Type B pancreatic cell (in vitro differentiated cells): ENCODE measurements at regions not wholly inside any gene's neighbourhood (a gene's known extent, or its start where the extent isn't known, plus 50 kb on each side); places are given as distances from the start of the nearest gene placed in this dataset.

Source experiments
- DNase-seq: peaks from one replicate; pipeline ENCODE4 v3.0.0; 2021; ENCODE audit warnings: mixed read lengths; ENCODE audit not compliant: unreplicated experiment; ENCODE audit errors: extremely low spot score
- H3K27ac Mint-ChIP-seq: 2 replicates; pipeline ENCODE4 v1.8.0; 2021; ENCODE audit warnings: mild to moderate bottlenecking, mixed read lengths
- H3K27me3 Mint-ChIP-seq: 2 replicates; pipeline ENCODE4 v1.8.0; 2021; ENCODE audit warnings: mixed read lengths
- H3K36me3 Mint-ChIP-seq: 2 replicates; pipeline ENCODE4 v1.8.0; 2021; ENCODE audit warnings: mixed read lengths
- H3K4me1 Mint-ChIP-seq: one replicate; pipeline ENCODE4 v1.8.0; 2021; ENCODE audit warnings: mixed read lengths; ENCODE audit not compliant: unreplicated experiment
- H3K4me3 Mint-ChIP-seq: 2 replicates; pipeline ENCODE4 v1.8.0; 2021; ENCODE audit warnings: mild to moderate bottlenecking, mixed read lengths
- H3K9me3 Mint-ChIP-seq: 2 replicates; pipeline ENCODE4 v1.8.0; 2021; ENCODE audit warnings: mixed read lengths
- TF ChIP-seq, protein P1 (sequence below): fragments of 200-600 bp; sonication (generic); conservative IDR thresholded peaks from 2 replicates; pipeline ENCODE4 v1.5.0; 2021; ENCODE audit warnings: antibody characterized with exemption, mild to moderate bottlenecking

DNA sequence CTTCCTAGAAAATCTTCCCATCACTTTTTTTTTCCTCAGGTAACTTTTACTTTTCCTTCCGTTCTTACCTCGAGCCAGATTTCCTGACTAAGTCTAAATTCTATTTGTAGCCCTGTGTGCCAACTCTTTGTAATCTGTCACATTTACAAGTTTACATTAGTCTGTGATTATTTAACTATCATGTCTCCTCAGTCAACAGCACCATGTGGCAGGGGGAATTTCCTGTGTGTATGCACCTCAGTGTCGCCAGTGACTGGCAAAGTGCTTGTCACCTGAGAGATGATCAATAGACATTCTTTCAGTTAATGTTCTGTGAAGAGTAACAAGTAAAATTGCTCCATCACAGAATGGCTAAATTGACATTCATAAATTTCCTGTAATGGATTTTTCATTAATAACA, 468.5 kb downstream of the PDGFC start:
- Mint-ChIP-seq H3K9me3 (peaks cover 5% of the 10 kb centered on the region), H3K36me3 (peaks cover 3% of the 10 kb centered on the region), H3K4me3 (no peak overlapping the region), H3K4me1 (no peaks in the 10 kb centered on the region), H3K27me3 (no peaks in the 10 kb centered on the region), H3K27ac (no peak overlapping the region)
- TF ChIP-seq, protein P1, sequence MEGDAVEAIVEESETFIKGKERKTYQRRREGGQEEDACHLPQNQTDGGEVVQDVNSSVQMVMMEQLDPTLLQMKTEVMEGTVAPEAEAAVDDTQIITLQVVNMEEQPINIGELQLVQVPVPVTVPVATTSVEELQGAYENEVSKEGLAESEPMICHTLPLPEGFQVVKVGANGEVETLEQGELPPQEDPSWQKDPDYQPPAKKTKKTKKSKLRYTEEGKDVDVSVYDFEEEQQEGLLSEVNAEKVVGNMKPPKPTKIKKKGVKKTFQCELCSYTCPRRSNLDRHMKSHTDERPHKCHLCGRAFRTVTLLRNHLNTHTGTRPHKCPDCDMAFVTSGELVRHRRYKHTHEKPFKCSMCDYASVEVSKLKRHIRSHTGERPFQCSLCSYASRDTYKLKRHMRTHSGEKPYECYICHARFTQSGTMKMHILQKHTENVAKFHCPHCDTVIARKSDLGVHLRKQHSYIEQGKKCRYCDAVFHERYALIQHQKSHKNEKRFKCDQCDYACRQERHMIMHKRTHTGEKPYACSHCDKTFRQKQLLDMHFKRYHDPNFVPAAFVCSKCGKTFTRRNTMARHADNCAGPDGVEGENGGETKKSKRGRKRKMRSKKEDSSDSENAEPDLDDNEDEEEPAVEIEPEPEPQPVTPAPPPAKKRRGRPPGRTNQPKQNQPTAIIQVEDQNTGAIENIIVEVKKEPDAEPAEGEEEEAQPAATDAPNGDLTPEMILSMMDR: no peak
- DNase-seq: no peak

DNA sequence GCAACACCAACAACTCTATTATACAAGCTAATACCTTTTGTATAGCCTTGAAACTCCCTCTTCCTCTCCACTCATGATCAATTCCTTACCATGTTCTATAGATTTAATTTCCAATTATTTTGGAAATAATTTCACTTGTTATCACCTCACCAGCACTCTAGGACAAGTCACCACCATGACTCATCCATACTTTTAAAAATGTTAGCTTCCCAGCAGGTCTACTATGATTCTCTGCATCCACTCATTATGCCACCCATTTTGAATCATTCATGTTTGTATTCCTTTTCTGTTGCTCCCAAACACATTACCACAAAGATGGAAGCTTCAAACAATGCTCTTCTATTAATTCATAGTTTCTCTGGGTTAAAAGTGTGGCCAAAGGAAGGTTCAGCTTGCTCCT, 469.6 kb downstream of the PDGFC start:
- Mint-ChIP-seq H3K27ac (no peak overlapping the region), H3K27me3 (no peaks in the 10 kb centered on the region), H3K4me1 (no peaks in the 10 kb centered on the region), H3K4me3 (no peak overlapping the region), H3K9me3 (peaks cover 5% of the 10 kb centered on the region), H3K36me3 (peaks cover 3% of the 10 kb centered on the region)
- TF ChIP-seq, protein P1: no peak
- no peak for DNase-seq

DNA sequence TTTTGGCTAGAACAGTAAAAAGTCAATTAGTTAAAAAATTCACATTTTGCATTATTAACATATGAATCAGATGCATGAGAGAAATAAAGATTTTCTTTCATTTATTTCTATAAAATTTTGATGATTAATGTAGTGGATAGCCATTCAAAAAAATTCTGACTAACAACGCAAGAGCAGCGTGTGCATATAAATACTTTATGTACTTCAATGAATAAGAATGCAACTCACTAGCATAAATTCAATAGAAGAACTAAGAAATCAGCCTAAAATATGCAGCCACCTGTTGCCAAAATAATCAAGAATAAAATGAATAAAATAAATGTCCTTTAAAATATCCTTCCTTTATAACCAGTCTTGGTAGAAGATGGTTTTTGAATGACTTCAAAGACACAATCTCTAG, 471.9 kb downstream of the PDGFC start:
- Mint-ChIP-seq H3K4me1 (no peaks in the 10 kb centered on the region), H3K9me3 (peaks cover 5% of the 10 kb centered on the region), H3K36me3 (no peaks in the 10 kb centered on the region), H3K27ac (no peak overlapping the region), H3K4me3 (no peak overlapping the region), H3K27me3 (no peaks in the 10 kb centered on the region)
- DNase-seq: no peak
- TF ChIP-seq, protein P1: no peak

DNA sequence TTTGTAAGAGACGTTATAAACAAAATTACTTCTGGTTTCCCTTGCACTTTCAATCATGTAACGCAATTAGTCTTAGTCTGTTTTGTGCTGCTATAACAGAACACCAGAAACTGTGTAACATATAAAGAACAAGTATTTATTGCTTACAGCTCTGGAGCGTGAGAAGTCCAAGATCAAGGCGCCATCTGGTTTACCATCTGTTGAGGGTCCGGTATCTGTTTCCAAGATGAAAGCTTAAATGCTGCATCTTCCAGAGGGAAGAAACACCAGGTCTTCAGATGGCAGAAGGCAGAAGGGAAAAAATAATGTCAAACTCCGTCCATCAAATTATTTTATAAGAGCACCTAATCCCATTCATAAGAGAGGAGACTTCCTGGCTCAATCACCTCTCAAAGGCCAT, 474.1 kb downstream of the PDGFC start:
- no peak overlapping the region for H3K4me3 Mint-ChIP-seq
- no peaks in the 10 kb centered on the region for H3K27me3 Mint-ChIP-seq
- no peak for DNase-seq
- no peaks in the 10 kb centered on the region for H3K36me3 Mint-ChIP-seq
- peaks cover 5% of the 10 kb centered on the region for H3K9me3 Mint-ChIP-seq
- no peak overlapping the region for H3K27ac Mint-ChIP-seq
- H3K4me1 Mint-ChIP-seq: no peaks in the 10 kb centered on the region
- TF ChIP-seq, protein P1: no peak

DNA sequence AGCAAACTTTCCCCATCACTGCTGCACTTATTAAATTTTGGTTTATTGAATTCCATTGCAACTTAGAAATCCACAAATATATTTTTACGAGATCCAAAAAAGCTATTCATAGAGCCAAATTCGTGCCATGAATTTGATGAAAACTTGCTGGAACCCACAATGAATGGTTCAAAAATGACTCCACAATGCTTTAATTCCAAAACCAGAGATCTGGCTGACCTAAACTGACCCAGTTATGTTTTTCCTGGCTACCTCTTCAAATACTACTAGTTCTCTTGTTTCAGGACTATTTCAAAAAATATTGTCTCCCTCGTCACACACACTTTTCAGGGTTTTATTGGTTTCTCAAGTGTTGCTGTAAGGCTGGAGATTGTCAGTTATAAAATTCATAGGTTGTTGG, 474.8 kb downstream of the PDGFC start:
- no peaks in the 10 kb centered on the region for H3K36me3 Mint-ChIP-seq
- peaks cover 3% of the 10 kb centered on the region for H3K9me3 Mint-ChIP-seq
- H3K4me3 Mint-ChIP-seq: no peak overlapping the region
- TF ChIP-seq, protein P1: no peak
- H3K27me3 Mint-ChIP-seq: no peaks in the 10 kb centered on the region
- H3K27ac Mint-ChIP-seq: no peak overlapping the region
- H3K4me1 Mint-ChIP-seq: no peaks in the 10 kb centered on the region
- DNase-seq: no peak

DNA sequence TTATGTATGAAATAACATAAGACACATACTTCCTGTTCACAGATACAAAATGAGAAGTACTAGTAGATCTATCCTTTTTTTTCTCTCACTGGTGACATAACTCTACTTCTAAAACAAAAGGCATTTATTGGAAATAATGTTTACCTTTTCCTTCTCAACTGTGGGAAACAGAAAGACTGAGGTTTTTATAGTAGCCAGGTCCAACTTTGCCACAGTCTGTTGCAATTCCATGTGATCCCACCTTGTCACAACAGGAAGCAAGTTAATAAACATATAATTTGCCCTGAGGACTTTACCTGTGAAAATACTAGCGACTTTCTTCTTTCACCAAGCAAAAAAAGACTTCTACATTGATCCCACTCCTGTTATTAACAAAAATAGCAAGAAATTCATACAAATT, 475.8 kb downstream of the PDGFC start:
- Mint-ChIP-seq H3K4me1 (no peaks in the 10 kb centered on the region), H3K9me3 (peaks cover 5% of the 10 kb centered on the region), H3K36me3 (no peaks in the 10 kb centered on the region), H3K27me3 (no peaks in the 10 kb centered on the region), H3K4me3 (no peak overlapping the region), H3K27ac (no peak overlapping the region)
- TF ChIP-seq, protein P1: no peak
- no peak for DNase-seq
